ENCODE measurements at regions not wholly inside any gene's neighbourhood (a gene's known extent, or its start where the extent isn't known, plus 50 kb on each side); places are given as distances from the start of the nearest gene placed in this dataset.

- Histone ChIP-seq H3K27ac (ENCODE audit: low read depth, low read length, poor library complexity, severe bottlenecking) (no peak overlapping the region), H3K79me2 (ENCODE audit: insufficient read depth, low read length) (no peaks in the 10 kb centered on the region), H2AFZ (ENCODE audit: low read length) (no peak overlapping the region), H3F3A (ENCODE audit: insufficient read depth, low read length) (no peaks in the 10 kb centered on the region), H4K20me1 (ENCODE audit: insufficient read depth, low read length) (no peaks in the 10 kb centered on the region), H3K9me3 (ENCODE audit: low read length) (no peaks in the 10 kb centered on the region), H3K9me2 (ENCODE audit: low read depth, low read length) (no peaks in the 10 kb centered on the region), H3K27me3 (ENCODE audit: insufficient read depth, low read length) (no peaks in the 10 kb centered on the region), H3K9ac (ENCODE audit: low read length) (no peak overlapping the region), H3K36me3 (ENCODE audit: insufficient read depth, low read length) (no peaks in the 10 kb centered on the region), H3K4me1 (ENCODE audit: insufficient read depth, low read length, severe bottlenecking) (no peaks in the 10 kb centered on the region), H3K4me2 (ENCODE audit: low read length) (no peak overlapping the region), H3K4me3 (ENCODE audit: low read depth, low read length, poor library complexity, severe bottlenecking) (no peak overlapping the region)
- TF ChIP-seq CTCF (IDR thresholded peaks at IDR 0.05; ENCODE audit: low read length): no peak
- no peak for TF ChIP-seq EZH2 (IDR thresholded peaks at IDR 0.05; ENCODE audit: borderline replicate concordance, low read length)
Observed at GRCh38 chr12:108457734-108458361, 57.2 kb upstream of the FICD start.

- no peak overlapping the region for H3K9ac ChIP-seq (ENCODE audit: low read length)
- no peaks in the 10 kb centered on the region for H3F3A ChIP-seq (ENCODE audit: insufficient read depth, low read length)
- no peak for TF ChIP-seq EZH2 (IDR thresholded peaks at IDR 0.05; ENCODE audit: borderline replicate concordance, low read length)
- peak; percentile 52 for TF ChIP-seq CTCF (IDR thresholded peaks at IDR 0.05; ENCODE audit: low read length)
- H3K27ac ChIP-seq (ENCODE audit: low read depth, low read length, poor library complexity, severe bottlenecking): no peak overlapping the region
- no peaks in the 10 kb centered on the region for H3K4me1 ChIP-seq (ENCODE audit: insufficient read depth, low read length, severe bottlenecking)
- H3K79me2 ChIP-seq (ENCODE audit: insufficient read depth, low read length): no peaks in the 10 kb centered on the region
- no peaks in the 10 kb centered on the region for H4K20me1 ChIP-seq (ENCODE audit: insufficient read depth, low read length)
- no peaks in the 10 kb centered on the region for H3K27me3 ChIP-seq (ENCODE audit: insufficient read depth, low read length)
- H3K9me3 ChIP-seq (ENCODE audit: low read length): no peaks in the 10 kb centered on the region
- H3K4me2 ChIP-seq (ENCODE audit: low read length): no peak overlapping the region
- H2AFZ ChIP-seq (ENCODE audit: low read length): no peak overlapping the region
- no peaks in the 10 kb centered on the region for H3K36me3 ChIP-seq (ENCODE audit: insufficient read depth, low read length)
- H3K4me3 ChIP-seq (ENCODE audit: low read depth, low read length, poor library complexity, severe bottlenecking): no peak overlapping the region
- no peaks in the 10 kb centered on the region for H3K9me2 ChIP-seq (ENCODE audit: low read depth, low read length)
Observed at GRCh38 chr12:108457006-108457733, 57.9 kb upstream of the FICD start.

DNA sequence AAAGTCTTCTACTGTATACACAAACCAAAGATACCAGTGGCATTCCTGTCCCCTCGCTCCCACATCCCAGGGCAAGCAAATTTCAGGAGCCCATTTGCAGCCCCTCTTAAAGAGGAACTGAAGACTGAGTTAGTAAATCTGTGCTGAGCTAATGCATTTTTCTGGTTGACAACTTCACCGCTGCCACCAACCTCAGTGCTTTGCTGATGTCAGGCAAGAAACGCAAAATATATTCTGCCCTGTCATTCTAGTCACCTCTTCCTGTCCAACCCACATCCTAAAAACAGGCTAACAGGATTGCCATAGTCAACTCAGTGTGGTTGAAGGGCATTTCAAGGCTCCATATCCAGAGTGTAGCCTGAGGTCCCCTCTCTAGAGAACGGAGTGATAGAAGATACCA is 59.4 kb upstream of the FICD start:
- no peaks in the 10 kb centered on the region for H3K9me2 ChIP-seq (ENCODE audit: low read depth, low read length)
- no peaks in the 10 kb centered on the region for H3K27me3 ChIP-seq (ENCODE audit: insufficient read depth, low read length)
- H3K79me2 ChIP-seq (ENCODE audit: insufficient read depth, low read length): no peaks in the 10 kb centered on the region
- H2AFZ ChIP-seq (ENCODE audit: low read length): no peak overlapping the region
- no peak overlapping the region for H3K4me2 ChIP-seq (ENCODE audit: low read length)
- H3K27ac ChIP-seq (ENCODE audit: low read depth, low read length, poor library complexity, severe bottlenecking): no peak overlapping the region
- TF ChIP-seq EZH2 (IDR thresholded peaks at IDR 0.05; ENCODE audit: borderline replicate concordance, low read length) (no peak), CTCF (IDR thresholded peaks at IDR 0.05; ENCODE audit: low read length) (no peak)
- no peaks in the 10 kb centered on the region for H3K9me3 ChIP-seq (ENCODE audit: low read length)
- no peaks in the 10 kb centered on the region for H3F3A ChIP-seq (ENCODE audit: insufficient read depth, low read length)
- no peak overlapping the region for H3K9ac ChIP-seq (ENCODE audit: low read length)
- H4K20me1 ChIP-seq (ENCODE audit: insufficient read depth, low read length): no peaks in the 10 kb centered on the region
- H3K4me3 ChIP-seq (ENCODE audit: low read depth, low read length, poor library complexity, severe bottlenecking): no peak overlapping the region
- H3K36me3 ChIP-seq (ENCODE audit: insufficient read depth, low read length): no peaks in the 10 kb centered on the region
- no peaks in the 10 kb centered on the region for H3K4me1 ChIP-seq (ENCODE audit: insufficient read depth, low read length, severe bottlenecking)

All from OCI-LY1 (cell line).